ENCODE measurements at regions not wholly inside any gene's neighbourhood (a gene's known extent, or its start where the extent isn't known, plus 50 kb on each side); places are given as distances from the start of the nearest gene placed in this dataset.

DNA sequence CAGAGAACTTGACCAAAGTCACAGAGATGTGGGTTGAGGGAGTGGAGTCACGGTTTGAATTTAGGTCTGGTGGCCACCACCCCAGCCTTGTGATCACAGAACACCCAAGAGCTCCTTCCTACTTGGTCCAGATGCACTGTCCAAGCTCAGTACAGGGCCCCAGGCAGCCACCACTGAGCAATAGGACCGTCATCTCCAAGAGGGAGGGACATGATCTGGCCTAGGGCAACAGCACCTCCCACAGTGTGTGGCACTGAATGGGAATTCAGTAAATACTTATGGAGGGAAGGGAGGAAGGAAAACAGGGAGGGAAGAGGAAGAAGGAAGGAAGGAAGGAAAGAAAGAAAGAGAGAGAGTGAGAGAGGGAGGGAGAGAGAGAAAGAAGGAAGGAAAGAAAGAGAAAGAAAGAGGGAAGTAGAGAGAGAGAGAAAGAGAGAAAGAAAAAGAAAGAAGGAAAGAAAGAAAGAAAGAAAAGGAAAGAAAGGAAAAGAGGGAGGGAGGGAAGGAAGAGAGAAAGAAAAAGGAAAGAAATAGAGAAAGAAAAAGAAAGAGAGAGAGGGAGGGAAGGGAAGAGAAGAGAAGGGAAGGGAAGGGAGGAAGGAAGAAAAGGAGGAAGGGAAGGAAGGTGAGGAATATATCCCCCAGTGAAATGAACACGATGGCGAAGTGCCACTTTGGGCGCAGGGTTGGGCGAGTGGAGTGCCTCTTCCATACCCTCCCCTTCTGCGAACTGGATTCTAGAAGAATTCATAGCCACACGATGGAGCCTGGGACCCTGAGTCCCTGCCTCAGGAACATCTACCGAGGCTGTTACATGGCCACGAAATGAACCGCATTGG lies 243.7 kb downstream of the TFAP2C start:
- no peak for TF ChIP-seq POLR2A (IDR thresholded peaks at IDR 0.05)
- TF ChIP-seq, protein P1, sequence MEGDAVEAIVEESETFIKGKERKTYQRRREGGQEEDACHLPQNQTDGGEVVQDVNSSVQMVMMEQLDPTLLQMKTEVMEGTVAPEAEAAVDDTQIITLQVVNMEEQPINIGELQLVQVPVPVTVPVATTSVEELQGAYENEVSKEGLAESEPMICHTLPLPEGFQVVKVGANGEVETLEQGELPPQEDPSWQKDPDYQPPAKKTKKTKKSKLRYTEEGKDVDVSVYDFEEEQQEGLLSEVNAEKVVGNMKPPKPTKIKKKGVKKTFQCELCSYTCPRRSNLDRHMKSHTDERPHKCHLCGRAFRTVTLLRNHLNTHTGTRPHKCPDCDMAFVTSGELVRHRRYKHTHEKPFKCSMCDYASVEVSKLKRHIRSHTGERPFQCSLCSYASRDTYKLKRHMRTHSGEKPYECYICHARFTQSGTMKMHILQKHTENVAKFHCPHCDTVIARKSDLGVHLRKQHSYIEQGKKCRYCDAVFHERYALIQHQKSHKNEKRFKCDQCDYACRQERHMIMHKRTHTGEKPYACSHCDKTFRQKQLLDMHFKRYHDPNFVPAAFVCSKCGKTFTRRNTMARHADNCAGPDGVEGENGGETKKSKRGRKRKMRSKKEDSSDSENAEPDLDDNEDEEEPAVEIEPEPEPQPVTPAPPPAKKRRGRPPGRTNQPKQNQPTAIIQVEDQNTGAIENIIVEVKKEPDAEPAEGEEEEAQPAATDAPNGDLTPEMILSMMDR (IDR thresholded peaks at IDR 0.05) = no peak
